ENCODE measurements at regions not wholly inside any gene's neighbourhood (a gene's known extent, or its start where the extent isn't known, plus 50 kb on each side); places are given as distances from the start of the nearest gene placed in this dataset.

- no peak overlapping the region for H3K4me3 ChIP-seq
- WGBS: 95% methylated on average over 4 of the region's 4 CpGs
- intact Hi-C loops (cut with DNase I): no loop called here
- H3K4me1 ChIP-seq (replicated peaks): no peaks in the 10 kb centered on the region
- H3K27ac ChIP-seq: no peak overlapping the region
- no peak for TF ChIP-seq POLR2AphosphoS5 (IDR thresholded peaks at IDR 0.05)
- TF ChIP-seq CTCF (IDR thresholded peaks at IDR 0.05): no peak
- TF ChIP-seq POLR2A (IDR thresholded peaks at IDR 0.05): no peak
- no peaks in the 10 kb centered on the region for H3K9me3 ChIP-seq
- H3K27me3 ChIP-seq (replicated peaks; ENCODE audit: insufficient read depth): no peaks in the 10 kb centered on the region
- DNase-seq (ENCODE audit: low spot score): no peak
- H3K36me3 ChIP-seq: no peaks in the 10 kb centered on the region
These were observed 160.3 kb upstream of the TCF4 start for GRCh38 chr18:55748227-55748738.

- Histone ChIP-seq H3K27ac (no peak overlapping the region), H3K36me3 (no peaks in the 10 kb centered on the region), H3K9me3 (no peaks in the 10 kb centered on the region), H3K4me3 (no peak overlapping the region), H3K27me3 (replicated peaks; ENCODE audit: insufficient read depth) (no peaks in the 10 kb centered on the region), H3K4me1 (replicated peaks) (no peaks in the 10 kb centered on the region)
- no peak for DNase-seq (ENCODE audit: low spot score)
- intact Hi-C loops (cut with DNase I): no loop called here
- TF ChIP-seq POLR2AphosphoS5 (IDR thresholded peaks at IDR 0.05) (no peak), POLR2A (IDR thresholded peaks at IDR 0.05) (no peak), CTCF (IDR thresholded peaks at IDR 0.05) (no peak)
- WGBS: 76% methylated on average over 2 of the region's 2 CpGs
These were observed 156.2 kb upstream of the TCF4 start for GRCh38 chr18:55744206-55744605.

GRCh38 chr18:55743736-55744135, 155.7 kb upstream of the TCF4 start:
- no peak for TF ChIP-seq POLR2A (IDR thresholded peaks at IDR 0.05)
- TF ChIP-seq CTCF (IDR thresholded peaks at IDR 0.05): no peak
- TF ChIP-seq POLR2AphosphoS5 (IDR thresholded peaks at IDR 0.05): no peak
- Histone ChIP-seq H3K27me3 (replicated peaks; ENCODE audit: insufficient read depth) (no peaks in the 10 kb centered on the region), H3K36me3 (no peaks in the 10 kb centered on the region), H3K9me3 (no peaks in the 10 kb centered on the region), H3K4me1 (replicated peaks) (no peaks in the 10 kb centered on the region), H3K27ac (no peak overlapping the region), H3K4me3 (no peak overlapping the region)
- intact Hi-C loops (cut with DNase I): no loop called here
- 83% methylated on average over 3 of the region's 3 CpGs for WGBS
- no peak for DNase-seq (ENCODE audit: low spot score)

- WGBS: 90% methylated on average over 2 of the region's 2 CpGs
- Histone ChIP-seq H3K27ac (no peak overlapping the region), H3K36me3 (no peaks in the 10 kb centered on the region), H3K9me3 (no peaks in the 10 kb centered on the region), H3K4me1 (replicated peaks) (no peaks in the 10 kb centered on the region), H3K27me3 (replicated peaks; ENCODE audit: insufficient read depth) (no peaks in the 10 kb centered on the region), H3K4me3 (no peak overlapping the region)
- TF ChIP-seq POLR2AphosphoS5 (IDR thresholded peaks at IDR 0.05) (no peak), CTCF (IDR thresholded peaks at IDR 0.05) (no peak), POLR2A (IDR thresholded peaks at IDR 0.05) (no peak)
- intact Hi-C loops (cut with DNase I): no loop called here
- no peak for DNase-seq (ENCODE audit: low spot score)
These were observed 155.1 kb upstream of the TCF4 start for GRCh38 chr18:55743133-55743532.

GRCh38 chr18:55739488-55739887, 151.5 kb upstream of the TCF4 start:
- TF ChIP-seq POLR2AphosphoS5 (IDR thresholded peaks at IDR 0.05): no peak
- TF ChIP-seq CTCF (IDR thresholded peaks at IDR 0.05): no peak
- Histone ChIP-seq H3K9me3 (no peaks in the 10 kb centered on the region), H3K4me3 (no peak overlapping the region), H3K36me3 (no peaks in the 10 kb centered on the region), H3K27me3 (replicated peaks; ENCODE audit: insufficient read depth) (no peaks in the 10 kb centered on the region), H3K4me1 (replicated peaks) (no peaks in the 10 kb centered on the region), H3K27ac (no peak overlapping the region)
- WGBS: 38% methylated on average over 2 of the region's 2 CpGs
- DNase-seq (ENCODE audit: low spot score): no peak
- intact Hi-C loops (cut with DNase I): no loop called here

Measured in prostate gland (tissue), 2 donors.